Upper lobe of right lung (tissue), 1 donor: ENCODE measurements at regions not wholly inside any gene's neighbourhood (a gene's known extent, or its start where the extent isn't known, plus 50 kb on each side); places are given as distances from the start of the nearest gene placed in this dataset.

ENCODE experiments used
- ATAC-seq: fragments of 200-7000 bp; cut with Tn5 transposase; one replicate; pipeline ENCODE4 v1.9.1; 2020; ENCODE audit warnings: mild to moderate bottlenecking, moderate library complexity
- DNase-seq: peaks from one replicate; pipeline ENCODE4 v3.0.0-alpha.2; 2020
- H3K27ac ChIP-seq: fragments of 200-600 bp; one replicate; pipeline ENCODE4 v1.8.0; 2022
- H3K27me3 ChIP-seq: fragments of 200-600 bp; one replicate; pipeline ENCODE4 v1.8.0; 2022; ENCODE audit warnings: mild to moderate bottlenecking
- H3K36me3 ChIP-seq: fragments of 200-600 bp; one replicate; pipeline ENCODE4 v1.8.0; 2022
- H3K4me1 ChIP-seq: fragments of 200-600 bp; one replicate; pipeline ENCODE4 v1.8.0; 2022
- H3K4me3 ChIP-seq: fragments of 200-600 bp; one replicate; pipeline ENCODE4 v1.8.0; 2022; ENCODE audit warnings: mild to moderate bottlenecking
- H3K9me3 ChIP-seq: fragments of 200-600 bp; one replicate; pipeline ENCODE4 v1.8.0; 2022
- intact Hi-C: fragments of 100-400 bp; cut with DNase I; formaldehyde crosslinking; loops from one replicate; pipeline ENCODE4 v1.11.0; 2022
- TF ChIP-seq, protein P1 (sequence below): fragments of 200-600 bp; IDR thresholded peaks from one replicate; pipeline ENCODE4 v1.8.0; 2022; ENCODE audit warnings: antibody characterized with exemption
- donor health status: DM: no; HTN: yes; CAD: no; lungs with severe emphysema.

DNA sequence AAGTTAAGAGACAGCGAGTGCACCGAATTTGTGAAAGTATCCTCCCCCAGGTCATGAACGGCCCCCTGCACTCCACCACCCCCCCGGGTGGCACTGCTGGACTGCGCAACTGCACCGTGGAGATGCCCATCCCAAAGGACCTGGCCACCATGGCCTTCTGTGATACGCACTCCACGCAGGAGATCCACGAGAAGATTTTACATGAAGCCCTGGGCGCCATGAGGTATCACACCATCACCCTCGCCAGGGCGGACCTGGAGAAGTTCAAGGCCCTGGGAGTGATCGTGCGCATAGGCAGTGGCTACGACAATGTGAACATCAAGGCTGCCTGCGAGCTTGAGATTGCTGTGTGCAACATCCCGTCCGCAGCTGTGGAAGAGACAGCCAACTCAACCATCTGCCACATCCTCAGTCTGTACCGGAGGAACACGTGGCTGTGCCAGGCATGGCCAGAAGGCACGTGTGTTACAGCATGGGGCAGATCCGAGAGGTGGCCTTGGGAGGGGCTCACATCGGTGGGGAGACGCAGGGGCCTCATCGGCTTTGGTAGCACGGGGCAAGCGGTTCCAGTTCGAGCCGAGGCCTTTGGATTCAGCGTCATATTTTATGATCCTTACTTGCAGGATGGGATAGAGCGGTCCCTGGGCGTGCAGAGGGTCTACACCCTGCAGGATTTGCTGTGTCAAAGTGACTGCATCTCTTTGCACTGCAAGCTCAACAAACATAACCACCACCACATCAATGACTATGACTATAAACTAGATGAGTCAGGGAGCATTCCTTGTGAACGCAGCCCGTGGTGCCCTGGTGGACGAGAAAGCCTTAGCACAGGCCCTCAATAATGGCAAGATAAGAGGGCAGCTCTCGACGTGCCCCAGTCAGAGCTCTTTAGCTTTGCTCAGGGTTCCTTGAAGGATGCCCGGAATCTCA is 290.8 kb upstream of the MC4R start:
- Histone ChIP-seq H3K36me3 (no peaks in the 10 kb centered on the region), H3K4me3 (no peak overlapping the region), H3K27me3 (no peaks in the 10 kb centered on the region), H3K27ac (no peak overlapping the region), H3K4me1 (no peaks in the 10 kb centered on the region), H3K9me3 (no peaks in the 10 kb centered on the region)
- TF ChIP-seq, protein P1, sequence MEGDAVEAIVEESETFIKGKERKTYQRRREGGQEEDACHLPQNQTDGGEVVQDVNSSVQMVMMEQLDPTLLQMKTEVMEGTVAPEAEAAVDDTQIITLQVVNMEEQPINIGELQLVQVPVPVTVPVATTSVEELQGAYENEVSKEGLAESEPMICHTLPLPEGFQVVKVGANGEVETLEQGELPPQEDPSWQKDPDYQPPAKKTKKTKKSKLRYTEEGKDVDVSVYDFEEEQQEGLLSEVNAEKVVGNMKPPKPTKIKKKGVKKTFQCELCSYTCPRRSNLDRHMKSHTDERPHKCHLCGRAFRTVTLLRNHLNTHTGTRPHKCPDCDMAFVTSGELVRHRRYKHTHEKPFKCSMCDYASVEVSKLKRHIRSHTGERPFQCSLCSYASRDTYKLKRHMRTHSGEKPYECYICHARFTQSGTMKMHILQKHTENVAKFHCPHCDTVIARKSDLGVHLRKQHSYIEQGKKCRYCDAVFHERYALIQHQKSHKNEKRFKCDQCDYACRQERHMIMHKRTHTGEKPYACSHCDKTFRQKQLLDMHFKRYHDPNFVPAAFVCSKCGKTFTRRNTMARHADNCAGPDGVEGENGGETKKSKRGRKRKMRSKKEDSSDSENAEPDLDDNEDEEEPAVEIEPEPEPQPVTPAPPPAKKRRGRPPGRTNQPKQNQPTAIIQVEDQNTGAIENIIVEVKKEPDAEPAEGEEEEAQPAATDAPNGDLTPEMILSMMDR = no peak
- no peak for ATAC-seq
- no peak for DNase-seq
- intact Hi-C loops = no loop called here

DNA sequence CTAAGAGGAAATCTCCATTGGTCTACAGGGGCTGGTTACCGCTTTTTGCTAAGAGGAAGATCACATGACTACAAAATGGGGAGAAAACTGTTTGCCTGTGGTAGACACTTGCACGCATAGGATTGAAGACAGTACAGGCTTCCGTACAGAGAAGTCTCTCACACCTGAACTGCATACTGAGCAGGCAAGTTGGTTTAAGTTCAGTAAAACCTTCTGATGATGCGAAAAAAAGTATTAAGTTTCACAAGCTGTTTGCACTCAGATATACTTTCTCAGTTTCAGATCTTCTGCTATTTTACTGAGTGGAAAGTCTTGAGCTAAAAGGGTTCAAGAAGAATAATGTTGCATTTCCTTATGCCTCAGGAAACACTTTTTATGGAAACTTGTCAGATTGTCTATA is 292.2 kb upstream of the MC4R start:
- TF ChIP-seq, protein P1 = no peak
- intact Hi-C loops = no loop called here
- no peaks in the 10 kb centered on the region for H3K4me1 ChIP-seq
- no peak overlapping the region for H3K4me3 ChIP-seq
- no peaks in the 10 kb centered on the region for H3K36me3 ChIP-seq
- DNase-seq = no peak
- no peak for ATAC-seq
- H3K27me3 ChIP-seq = no peaks in the 10 kb centered on the region
- H3K27ac ChIP-seq = no peak overlapping the region
- H3K9me3 ChIP-seq = no peaks in the 10 kb centered on the region

DNA sequence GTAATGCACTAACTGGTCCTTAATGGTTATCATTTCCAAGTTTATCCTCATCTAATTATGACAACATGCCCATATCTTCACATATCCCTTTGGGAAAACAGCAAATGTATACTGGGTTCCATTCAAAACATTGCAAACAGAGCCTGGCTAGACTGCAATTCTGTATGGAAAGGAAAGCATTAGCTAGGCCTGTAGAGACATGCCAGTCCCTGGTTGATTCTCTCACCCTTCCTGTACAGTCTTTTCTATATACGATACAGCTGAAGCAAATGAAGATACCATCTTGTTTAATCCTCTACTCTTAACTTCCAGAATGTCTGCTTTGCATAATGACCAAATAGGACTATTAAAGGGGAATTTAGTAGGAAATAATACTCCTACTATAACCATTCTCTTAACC is 294.4 kb upstream of the MC4R start:
- intact Hi-C loops = no loop called here
- DNase-seq = no peak
- H3K27me3 ChIP-seq = no peaks in the 10 kb centered on the region

DNA sequence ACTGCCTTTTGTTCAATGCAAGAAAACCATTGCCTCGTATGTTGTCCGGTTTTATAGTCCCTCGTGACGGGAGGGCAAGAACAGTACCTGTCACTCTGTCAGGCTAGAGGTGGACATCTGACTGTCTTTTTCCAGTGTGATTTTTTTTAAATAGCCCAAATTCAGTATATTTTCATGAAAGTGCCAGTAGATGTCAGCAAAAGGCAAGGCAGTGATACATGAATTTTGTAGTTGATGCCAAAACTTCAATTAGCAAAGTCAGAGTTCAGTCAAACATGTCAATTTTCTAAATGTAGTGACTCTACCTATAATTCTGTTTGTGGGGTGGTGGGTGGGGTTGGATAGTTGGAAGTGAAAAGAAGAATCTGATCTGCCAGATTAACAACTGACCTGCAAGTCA is 296.0 kb upstream of the MC4R start:
- no peaks in the 10 kb centered on the region for H3K4me1 ChIP-seq
- no peaks in the 10 kb centered on the region for H3K36me3 ChIP-seq
- no peak for DNase-seq
- H3K9me3 ChIP-seq = no peaks in the 10 kb centered on the region
- ATAC-seq = no peak
- intact Hi-C loops = no loop called here
- TF ChIP-seq, protein P1 = no peak
- H3K27ac ChIP-seq = no peak overlapping the region
- H3K4me3 ChIP-seq = no peak overlapping the region
- no peaks in the 10 kb centered on the region for H3K27me3 ChIP-seq

More for the DNA sequence above, 294.4 kb upstream of the MC4R start:
- Histone ChIP-seq H3K9me3 (no peaks in the 10 kb centered on the region), H3K27ac (no peak overlapping the region), H3K36me3 (no peaks in the 10 kb centered on the region), H3K4me1 (no peaks in the 10 kb centered on the region), H3K4me3 (no peak overlapping the region)
- TF ChIP-seq, protein P1 = no peak
- no peak for ATAC-seq

DNA sequence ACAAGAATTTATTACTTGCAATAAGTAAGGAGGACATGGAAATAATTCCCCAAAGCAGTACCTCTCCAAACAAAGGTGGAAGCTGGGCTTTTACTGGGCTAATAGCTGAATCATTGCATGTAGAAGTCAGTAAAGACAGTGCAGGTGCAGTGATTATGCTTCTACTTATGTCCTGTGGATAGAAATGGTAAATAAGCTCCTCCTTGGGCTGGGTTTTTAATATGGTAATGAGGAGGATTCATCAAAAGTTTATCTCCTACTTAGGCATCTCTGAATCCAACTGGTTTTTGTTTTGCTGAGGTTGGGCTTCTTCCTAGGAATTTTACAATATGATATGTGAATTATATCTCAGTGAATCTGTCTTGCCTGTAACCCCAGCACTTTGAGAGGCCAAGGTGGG is 297.4 kb upstream of the MC4R start:
- TF ChIP-seq, protein P1 = no peak
- Histone ChIP-seq H3K9me3 (no peaks in the 10 kb centered on the region), H3K4me1 (no peaks in the 10 kb centered on the region), H3K27me3 (no peaks in the 10 kb centered on the region), H3K36me3 (no peaks in the 10 kb centered on the region), H3K27ac (no peak overlapping the region), H3K4me3 (no peak overlapping the region)
- ATAC-seq (no peak), DNase-seq (no peak)
- intact Hi-C loops = no loop called here
